ENCODE measurements at regions not wholly inside any gene's neighbourhood (a gene's known extent, or its start where the extent isn't known, plus 50 kb on each side); places are given as distances from the start of the nearest gene placed in this dataset.

- Mint-ChIP-seq H3K36me3 (no peaks in the 10 kb centered on the region), H3K9me3 (peaks cover 8% of the 10 kb centered on the region), H3K4me3 (no peak overlapping the region), H3K27ac (no peak overlapping the region), H3K4me1 (no peaks in the 10 kb centered on the region), H3K27me3 (no peaks in the 10 kb centered on the region)
- ATAC-seq (ENCODE audit: low read depth) (no peak), DNase-seq (ENCODE audit: low spot score in 2 of 2) (no peak)
Observed at GRCh38 chr2:76556018-76556417, 845.3 kb upstream of the GCFC2 start.

DNA sequence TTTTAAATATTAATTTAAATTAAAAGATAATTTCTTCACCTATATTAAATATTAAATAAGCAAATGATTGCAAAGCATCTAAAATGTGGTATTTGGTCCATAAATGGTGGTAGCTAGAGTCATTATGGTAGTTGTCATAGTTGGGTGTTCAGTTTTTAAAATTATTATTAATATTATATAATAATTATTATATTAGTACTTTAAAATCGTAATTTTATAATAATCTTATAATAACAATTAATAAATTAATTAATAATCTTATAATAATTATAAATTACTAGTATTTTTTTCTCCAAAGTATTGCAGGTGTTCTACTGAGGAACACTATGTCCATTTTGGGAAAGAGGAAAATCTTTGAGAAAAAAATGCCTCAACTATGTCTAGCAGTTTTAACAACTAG, 835.5 kb upstream of the GCFC2 start:
- Mint-ChIP-seq H3K4me3 (no peak overlapping the region), H3K27ac (no peak overlapping the region), H3K9me3 (peaks cover 8% of the 10 kb centered on the region), H3K4me1 (no peaks in the 10 kb centered on the region), H3K27me3 (no peaks in the 10 kb centered on the region), H3K36me3 (no peaks in the 10 kb centered on the region)
- DNase-seq (ENCODE audit: low spot score in 2 of 2): no peak
- no peak for ATAC-seq (ENCODE audit: low read depth)

GRCh38 chr2:76544901-76545300, 834.2 kb upstream of the GCFC2 start:
- H3K36me3 Mint-ChIP-seq: no peaks in the 10 kb centered on the region
- ATAC-seq (ENCODE audit: low read depth) (no peak), DNase-seq (ENCODE audit: low spot score in 2 of 2) (no peak)
- H3K4me1 Mint-ChIP-seq: no peaks in the 10 kb centered on the region
- no peaks in the 10 kb centered on the region for H3K27me3 Mint-ChIP-seq
- H3K4me3 Mint-ChIP-seq: no peak overlapping the region
- H3K9me3 Mint-ChIP-seq: peaks cover 6% of the 10 kb centered on the region
- no peak overlapping the region for H3K27ac Mint-ChIP-seq

GRCh38 chr2:76517574-76517909, 806.8 kb upstream of the GCFC2 start:
- DNase-seq (ENCODE audit: low spot score in 2 of 2) (no peak), ATAC-seq (ENCODE audit: low read depth) (no peak)
- Mint-ChIP-seq H3K27me3 (no peaks in the 10 kb centered on the region), H3K4me3 (no peak overlapping the region), H3K4me1 (no peaks in the 10 kb centered on the region), H3K36me3 (no peaks in the 10 kb centered on the region), H3K9me3 (peaks cover 8% of the 10 kb centered on the region), H3K27ac (no peak overlapping the region)

DNA sequence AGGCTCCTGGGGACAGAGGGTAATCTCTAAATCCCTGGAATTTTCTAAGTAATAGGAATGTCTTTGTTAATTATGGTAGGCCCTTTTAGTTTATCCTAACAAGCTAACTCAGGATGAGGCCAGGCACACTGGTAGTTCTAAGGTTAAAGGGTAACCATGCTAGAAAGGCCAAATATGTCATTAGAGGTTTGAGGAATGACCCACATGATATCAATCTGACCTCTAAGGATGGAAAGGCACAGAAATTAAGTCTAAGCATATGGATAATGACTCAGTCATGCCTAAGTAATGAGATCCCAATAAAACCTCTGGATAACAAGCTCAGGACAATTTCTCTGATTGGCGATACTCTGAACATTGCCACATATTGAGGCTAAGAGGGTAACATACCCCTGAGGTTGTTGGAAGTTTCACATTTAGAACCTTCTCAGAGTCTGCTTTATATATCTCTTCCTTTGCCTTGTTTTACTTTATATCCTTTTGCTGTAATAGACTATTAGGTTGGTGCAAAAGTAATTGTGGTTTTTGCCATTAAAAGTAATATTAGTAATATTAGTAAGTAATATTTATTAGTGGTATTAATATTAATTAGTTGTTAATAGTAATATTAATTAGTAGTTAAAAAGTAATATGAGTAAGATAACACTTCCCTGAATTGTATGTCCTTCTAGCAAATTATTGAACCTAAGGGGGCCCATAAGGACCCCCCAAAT, 806.3 kb upstream of the GCFC2 start:
- H3K4me1 Mint-ChIP-seq: no peaks in the 10 kb centered on the region
- ATAC-seq (ENCODE audit: low read depth) (no peak), DNase-seq (ENCODE audit: low spot score in 2 of 2) (no peak)
- H3K36me3 Mint-ChIP-seq: no peaks in the 10 kb centered on the region
- H3K27me3 Mint-ChIP-seq: no peaks in the 10 kb centered on the region
- H3K9me3 Mint-ChIP-seq: peaks cover 8% of the 10 kb centered on the region
- H3K4me3 Mint-ChIP-seq: no peak overlapping the region
- no peak overlapping the region for H3K27ac Mint-ChIP-seq

DNA sequence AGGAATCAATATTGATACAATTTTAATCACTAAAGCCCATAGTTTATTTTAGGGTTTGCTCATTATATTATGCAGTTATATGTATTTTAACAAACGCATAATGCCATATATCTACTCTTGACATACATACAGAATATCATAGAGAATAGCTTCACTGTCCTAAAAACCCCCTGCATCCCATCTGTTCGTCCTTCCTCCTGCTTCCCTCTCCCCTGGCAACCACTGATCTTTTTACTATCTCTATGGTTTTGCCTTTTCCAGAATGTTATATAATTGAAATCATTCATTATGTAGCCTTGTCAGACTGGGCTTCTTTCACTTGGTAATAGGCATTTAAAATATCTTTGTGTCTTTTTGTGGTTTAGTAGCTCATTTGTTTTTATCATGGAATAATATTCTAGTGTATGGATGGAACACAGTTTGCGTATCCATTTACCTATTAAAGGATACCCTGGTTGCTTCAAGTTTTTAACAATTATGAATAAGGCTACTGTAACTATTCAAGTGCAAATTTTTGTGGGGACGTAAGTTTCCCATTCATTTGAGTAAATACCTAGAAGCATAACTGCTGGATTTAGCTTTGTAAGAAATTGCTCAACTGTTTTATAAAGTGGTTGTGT, 801.6 kb upstream of the GCFC2 start:
- Mint-ChIP-seq H3K27ac (no peak overlapping the region), H3K9me3 (peaks cover 6% of the 10 kb centered on the region), H3K4me1 (no peaks in the 10 kb centered on the region), H3K36me3 (no peaks in the 10 kb centered on the region), H3K4me3 (no peak overlapping the region), H3K27me3 (no peaks in the 10 kb centered on the region)
- no peak for DNase-seq (ENCODE audit: low spot score in 2 of 2)
- no peak for ATAC-seq (ENCODE audit: low read depth)

GRCh38 chr2:76506538-76506937, 795.8 kb upstream of the GCFC2 start:
- Mint-ChIP-seq H3K4me3 (no peak overlapping the region), H3K9me3 (no peaks in the 10 kb centered on the region), H3K36me3 (no peaks in the 10 kb centered on the region), H3K27ac (no peak overlapping the region), H3K4me1 (no peaks in the 10 kb centered on the region), H3K27me3 (no peaks in the 10 kb centered on the region)
- ATAC-seq (ENCODE audit: low read depth): no peak
- no peak for DNase-seq (ENCODE audit: low spot score in 2 of 2)

GRCh38 chr2:76501641-76502040, 790.9 kb upstream of the GCFC2 start:
- no peaks in the 10 kb centered on the region for H3K36me3 Mint-ChIP-seq
- DNase-seq (ENCODE audit: low spot score in 2 of 2) (no peak), ATAC-seq (ENCODE audit: low read depth) (no peak)
- H3K4me3 Mint-ChIP-seq: no peak overlapping the region
- peaks cover 6% of the 10 kb centered on the region for H3K9me3 Mint-ChIP-seq
- H3K4me1 Mint-ChIP-seq: no peaks in the 10 kb centered on the region
- no peaks in the 10 kb centered on the region for H3K27me3 Mint-ChIP-seq
- no peak overlapping the region for H3K27ac Mint-ChIP-seq

DNA sequence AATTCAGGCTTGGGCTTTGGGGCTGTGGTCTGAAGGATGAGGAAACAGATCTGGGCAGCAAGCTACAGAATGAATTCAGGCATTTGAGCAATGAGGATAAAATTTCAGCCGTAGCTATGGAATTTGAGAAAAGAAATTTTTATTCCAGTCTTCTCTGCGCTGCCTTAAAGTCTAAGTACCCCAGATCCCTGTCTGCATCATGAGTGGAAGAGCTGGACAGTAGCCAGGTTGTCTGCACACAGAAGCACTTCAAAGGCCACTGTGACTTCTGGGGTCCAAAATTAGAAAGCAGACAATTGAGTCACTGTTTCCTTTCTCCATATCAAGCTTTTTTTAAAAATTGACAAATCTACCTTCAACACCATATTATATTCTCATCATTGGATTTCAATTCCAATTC, 787.6 kb upstream of the GCFC2 start:
- Mint-ChIP-seq H3K36me3 (no peaks in the 10 kb centered on the region), H3K9me3 (peaks cover 6% of the 10 kb centered on the region), H3K4me3 (no peak overlapping the region)

GRCh38 chr2:76491503-76491902, 780.8 kb upstream of the GCFC2 start:
- DNase-seq (ENCODE audit: low spot score in 2 of 2): no peak

More for the DNA sequence above, 787.6 kb upstream of the GCFC2 start:
- H3K27ac Mint-ChIP-seq: no peak overlapping the region
- DNase-seq (ENCODE audit: low spot score in 2 of 2): no peak
- H3K27me3 Mint-ChIP-seq: no peaks in the 10 kb centered on the region
- H3K4me1 Mint-ChIP-seq: no peaks in the 10 kb centered on the region
- ATAC-seq (ENCODE audit: low read depth): no peak

GRCh38 chr2:76478266-76479035, 767.7 kb upstream of the GCFC2 start:
- no peak overlapping the region for H3K27ac Mint-ChIP-seq
- no peaks in the 10 kb centered on the region for H3K27me3 Mint-ChIP-seq
- no peak for ATAC-seq (ENCODE audit: low read depth)
- no peak for DNase-seq (ENCODE audit: low spot score in 2 of 2)
- H3K36me3 Mint-ChIP-seq: no peaks in the 10 kb centered on the region
- H3K4me3 Mint-ChIP-seq: no peak overlapping the region
- no peaks in the 10 kb centered on the region for H3K9me3 Mint-ChIP-seq
- no peaks in the 10 kb centered on the region for H3K4me1 Mint-ChIP-seq

More at GRCh38 chr2:76491503-76491902, 780.8 kb upstream of the GCFC2 start:
- Mint-ChIP-seq H3K36me3 (no peaks in the 10 kb centered on the region), H3K9me3 (peaks cover 5% of the 10 kb centered on the region), H3K4me1 (no peaks in the 10 kb centered on the region), H3K4me3 (no peak overlapping the region), H3K27me3 (no peaks in the 10 kb centered on the region), H3K27ac (no peak overlapping the region)
- ATAC-seq (ENCODE audit: low read depth): no peak

DNA sequence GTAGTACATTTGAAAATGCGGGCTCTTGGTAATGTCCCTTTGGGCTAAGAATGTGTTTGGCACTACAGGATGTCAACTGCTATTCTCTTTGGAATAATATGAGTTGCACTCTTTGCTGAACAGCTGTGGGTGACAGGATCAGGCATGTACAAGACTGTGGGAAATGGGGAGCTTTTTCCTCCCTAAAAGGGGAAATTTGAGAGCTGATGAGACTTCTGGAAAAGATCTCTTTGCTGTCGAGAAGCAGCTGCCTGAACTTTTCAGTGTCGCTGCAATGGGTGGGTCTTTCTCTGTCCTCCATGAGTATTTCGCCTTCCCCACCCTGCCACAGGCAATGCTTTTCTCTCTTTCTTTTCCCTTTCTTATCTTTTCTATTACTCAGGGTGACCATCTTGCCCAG, 762.2 kb upstream of the GCFC2 start:
- H3K4me1 Mint-ChIP-seq: no peaks in the 10 kb centered on the region
- H3K9me3 Mint-ChIP-seq: peaks cover 2% of the 10 kb centered on the region
- no peak for ATAC-seq (ENCODE audit: low read depth)
- no peak overlapping the region for H3K4me3 Mint-ChIP-seq
- H3K27ac Mint-ChIP-seq: no peak overlapping the region
- H3K27me3 Mint-ChIP-seq: no peaks in the 10 kb centered on the region
- H3K36me3 Mint-ChIP-seq: no peaks in the 10 kb centered on the region
- DNase-seq (ENCODE audit: low spot score in 2 of 2): no peak

GRCh38 chr2:76469066-76469465, 758.4 kb upstream of the GCFC2 start:
- Mint-ChIP-seq H3K4me3 (no peak overlapping the region), H3K9me3 (peaks cover 2% of the 10 kb centered on the region), H3K4me1 (no peaks in the 10 kb centered on the region), H3K27me3 (no peaks in the 10 kb centered on the region), H3K36me3 (no peaks in the 10 kb centered on the region), H3K27ac (no peak overlapping the region)
- no peak for DNase-seq (ENCODE audit: low spot score in 2 of 2)
- no peak for ATAC-seq (ENCODE audit: low read depth)

- peaks cover 2% of the 10 kb centered on the region for H3K9me3 Mint-ChIP-seq
- no peaks in the 10 kb centered on the region for H3K4me1 Mint-ChIP-seq
- no peak overlapping the region for H3K4me3 Mint-ChIP-seq
- no peaks in the 10 kb centered on the region for H3K36me3 Mint-ChIP-seq
- ATAC-seq (ENCODE audit: low read depth) (no peak), DNase-seq (ENCODE audit: low spot score in 2 of 2) (no peak)
- no peak overlapping the region for H3K27ac Mint-ChIP-seq
- H3K27me3 Mint-ChIP-seq: no peaks in the 10 kb centered on the region
Observed at GRCh38 chr2:76467326-76467725, 756.6 kb upstream of the GCFC2 start.

Measured in memory B cell (primary cell).